DMS79 (cell line): ENCODE measurements at regions not wholly inside any gene's neighbourhood (a gene's known extent, or its start where the extent isn't known, plus 50 kb on each side); places are given as distances from the start of the nearest gene placed in this dataset.
"Not testable (repeated sequence)": the region's sequence is repeated elsewhere in the genome, so short reads cannot be mapped to it uniquely, and the experiment has no call there.

Source experiments
- DNase-seq: peaks from one replicate; lab custom pipeline; 2025; lab: John Stamatoyannopoulos, UW

GRCh38 chr2:8234253-8234652, 447.6 kb upstream of the ID2 start:
- DNase-seq: no peak

- DNase-seq: no peak
Observed at GRCh38 chr2:8234757-8235374, 447.0 kb upstream of the ID2 start.

- no peak for DNase-seq
Observed at GRCh38 chr2:8235419-8235818, 446.4 kb upstream of the ID2 start.

GRCh38 chr2:8236391-8236790, 445.5 kb upstream of the ID2 start:
- no peak for DNase-seq

GRCh38 chr2:8238521-8239230, 443.2 kb upstream of the ID2 start:
- no peak for DNase-seq

- no peak for DNase-seq
Observed at GRCh38 chr2:8239531-8240088, 442.2 kb upstream of the ID2 start.

GRCh38 chr2:8241317-8241716, 440.5 kb upstream of the ID2 start:
- DNase-seq: no peak

- DNase-seq: no peak
Observed at GRCh38 chr2:8242739-8243138, 439.1 kb upstream of the ID2 start.

- DNase-seq: no peak
Observed at GRCh38 chr2:8243748-8244400, 438.0 kb upstream of the ID2 start.

- DNase-seq: no peak
Observed at GRCh38 chr2:8244639-8245038, 437.2 kb upstream of the ID2 start.

- no peak for DNase-seq
Observed at GRCh38 chr2:8246137-8246536, 435.7 kb upstream of the ID2 start.

- DNase-seq: no peak
Observed at GRCh38 chr2:8247905-8248622, 433.8 kb upstream of the ID2 start.

GRCh38 chr2:8248623-8248957, 433.3 kb upstream of the ID2 start:
- no peak for DNase-seq

- no peak for DNase-seq
Observed at GRCh38 chr2:8249141-8249540, 432.7 kb upstream of the ID2 start.

GRCh38 chr2:8249769-8250168, 432.1 kb upstream of the ID2 start:
- no peak for DNase-seq

- DNase-seq: not testable (repeated sequence)
Observed at GRCh38 chr2:8250290-8250689, 431.6 kb upstream of the ID2 start.

GRCh38 chr2:8251291-8251690, 430.6 kb upstream of the ID2 start:
- DNase-seq: no peak

- no peak for DNase-seq
Observed at GRCh38 chr2:8251856-8252255, 430.0 kb upstream of the ID2 start.

GRCh38 chr2:8252997-8253694, 428.7 kb upstream of the ID2 start:
- DNase-seq: peak; percentile 70

- no peak for DNase-seq
Observed at GRCh38 chr2:8253781-8254180, 428.1 kb upstream of the ID2 start.

- DNase-seq: not testable (repeated sequence)
Observed at GRCh38 chr2:8254214-8254613, 427.6 kb upstream of the ID2 start.
